ENCODE measurements at regions not wholly inside any gene's neighbourhood (a gene's known extent, or its start where the extent isn't known, plus 50 kb on each side); places are given as distances from the start of the nearest gene placed in this dataset.

DNA sequence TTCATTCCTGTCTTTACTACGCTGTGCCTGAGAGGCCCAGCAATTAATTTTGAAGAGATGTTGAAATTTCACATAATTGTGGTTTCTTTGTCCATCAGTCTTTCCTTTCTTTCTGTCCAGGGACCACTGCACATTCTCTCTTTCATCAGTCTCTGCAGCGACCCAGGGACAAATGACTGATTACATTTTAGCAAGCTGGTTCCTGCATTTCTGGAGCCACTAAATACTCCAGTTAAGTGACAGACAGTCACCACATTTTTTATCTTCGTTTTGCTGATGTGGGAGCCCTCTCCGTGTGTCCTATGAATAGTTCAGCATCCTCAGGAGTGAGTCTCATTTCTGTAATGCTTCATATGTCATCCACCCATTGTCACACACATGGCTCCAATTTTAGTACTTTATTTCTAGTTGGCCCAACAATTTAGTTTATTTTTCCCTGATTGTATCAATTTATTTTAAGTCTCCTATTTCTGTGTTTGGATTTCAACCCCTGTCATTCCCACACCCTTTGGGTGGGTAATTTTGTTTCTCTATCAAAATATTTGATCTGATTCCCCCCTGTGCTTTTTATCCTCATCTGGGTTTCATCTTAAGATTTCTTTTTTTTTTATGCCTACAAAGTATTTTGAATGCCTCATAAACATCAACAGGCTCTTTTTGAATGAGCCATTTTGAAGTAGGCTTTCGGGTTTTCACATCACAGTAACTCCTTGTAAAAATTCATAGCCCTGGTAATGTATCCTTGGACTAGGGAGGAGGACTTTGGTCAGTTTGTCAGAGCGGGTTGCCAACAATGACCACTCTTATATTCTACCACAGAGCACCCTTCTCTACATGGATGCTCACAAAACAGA is 1196.5 kb downstream of the GALC start:
- Histone ChIP-seq H3K9me3 (ENCODE audit: control insufficient read depth in 2 of 2, insufficient read depth in 1 of 2, low read length in 1 of 2) (no peaks in the 10 kb centered on the region), H3K4me3 (ENCODE audit: low read length in 2 of 2) (no peak overlapping the region), H3K27ac (ENCODE audit: low read depth in 1 of 2, low read length in 1 of 2) (no peak overlapping the region), H3K27me3 (ENCODE audit: control insufficient read depth in 2 of 2, insufficient read depth in 1 of 2, low read length in 1 of 2) (no peaks in the 10 kb centered on the region), H3K36me3 (ENCODE audit: control insufficient read depth in 2 of 2, insufficient read depth in 2 of 2, low read length in 1 of 2) (no peaks in the 10 kb centered on the region), H3K4me1 (ENCODE audit: control insufficient read depth in 2 of 2, insufficient read depth in 2 of 2, low read length in 2 of 2) (no peaks in the 10 kb centered on the region)
- WGBS = 75% methylated on average over 6 of the region's 6 CpGs
- no peak for DNase-seq (ENCODE audit: low read depth in 6 of 9, low spot score in 9 of 9)

DNA sequence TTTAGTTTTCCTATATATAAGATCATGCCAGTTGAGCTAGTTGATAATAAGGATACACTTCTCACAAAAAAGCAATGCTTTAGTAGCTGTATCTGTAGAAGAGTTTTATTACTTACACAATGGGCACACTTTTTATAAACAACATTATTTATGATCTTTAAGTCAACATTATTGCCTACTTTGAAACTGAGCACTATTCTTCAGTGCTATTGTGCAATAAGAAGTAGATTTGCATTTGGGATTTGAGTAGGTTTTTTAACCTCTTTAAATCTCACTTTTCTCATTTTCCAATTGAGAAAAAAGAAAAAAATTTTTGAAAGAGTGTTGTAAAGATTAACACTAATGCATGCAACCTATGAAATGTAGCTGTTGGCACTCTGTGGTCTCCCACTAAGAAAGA is 1198.3 kb downstream of the GALC start:
- Histone ChIP-seq H3K36me3 (ENCODE audit: control insufficient read depth in 2 of 2, insufficient read depth in 2 of 2, low read length in 1 of 2) (no peaks in the 10 kb centered on the region), H3K9me3 (ENCODE audit: control insufficient read depth in 2 of 2, insufficient read depth in 1 of 2, low read length in 1 of 2) (no peaks in the 10 kb centered on the region), H3K4me1 (ENCODE audit: control insufficient read depth in 2 of 2, insufficient read depth in 2 of 2, low read length in 2 of 2) (no peaks in the 10 kb centered on the region), H3K4me3 (ENCODE audit: low read length in 2 of 2) (no peak overlapping the region), H3K27ac (ENCODE audit: low read depth in 1 of 2, low read length in 1 of 2) (no peak overlapping the region), H3K27me3 (ENCODE audit: control insufficient read depth in 2 of 2, insufficient read depth in 1 of 2, low read length in 1 of 2) (no peaks in the 10 kb centered on the region)
- no peak for DNase-seq (ENCODE audit: low read depth in 6 of 9, low spot score in 9 of 9)

GRCh38 chr14:86790408-86791364 is 1202.3 kb downstream of the GALC start:
- Histone ChIP-seq H3K9me3 (ENCODE audit: control insufficient read depth in 2 of 2, insufficient read depth in 1 of 2, low read length in 1 of 2) (no peaks in the 10 kb centered on the region), H3K27ac (ENCODE audit: low read depth in 1 of 2, low read length in 1 of 2) (no peak overlapping the region), H3K4me1 (ENCODE audit: control insufficient read depth in 2 of 2, insufficient read depth in 2 of 2, low read length in 2 of 2) (no peaks in the 10 kb centered on the region), H3K4me3 (ENCODE audit: low read length in 2 of 2) (no peak overlapping the region), H3K36me3 (ENCODE audit: control insufficient read depth in 2 of 2, insufficient read depth in 2 of 2, low read length in 1 of 2) (no peaks in the 10 kb centered on the region), H3K27me3 (ENCODE audit: control insufficient read depth in 2 of 2, insufficient read depth in 1 of 2, low read length in 1 of 2) (no peaks in the 10 kb centered on the region)
- no peak for DNase-seq (ENCODE audit: low read depth in 6 of 9, low spot score in 9 of 9)
- WGBS = 87% methylated on average over 5 of the region's 5 CpGs

DNA sequence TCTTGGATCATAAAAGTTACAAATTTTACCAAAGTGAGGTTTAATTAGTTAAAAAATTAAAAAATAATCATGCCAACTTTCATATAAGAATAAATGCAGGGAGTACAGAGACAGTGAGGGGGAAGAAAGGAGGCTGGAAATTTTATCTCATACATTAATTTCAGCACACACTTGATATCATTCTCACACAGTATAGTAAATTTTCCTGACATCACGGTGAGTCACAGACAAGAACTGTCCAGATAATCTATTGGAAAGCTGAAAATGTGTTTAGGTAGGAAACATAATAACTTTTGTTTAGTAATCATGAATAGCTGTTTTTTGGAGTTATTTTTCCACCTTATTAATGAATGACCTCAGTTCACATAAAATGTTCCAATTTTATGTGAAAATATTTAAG is 1204.8 kb downstream of the GALC start:
- WGBS = 95% methylated on average over 1 of the region's 1 CpG
- H3K27ac ChIP-seq (ENCODE audit: low read depth in 1 of 2, low read length in 1 of 2) = no peak overlapping the region
- no peaks in the 10 kb centered on the region for H3K4me1 ChIP-seq (ENCODE audit: control insufficient read depth in 2 of 2, insufficient read depth in 2 of 2, low read length in 2 of 2)
- no peaks in the 10 kb centered on the region for H3K9me3 ChIP-seq (ENCODE audit: control insufficient read depth in 2 of 2, insufficient read depth in 1 of 2, low read length in 1 of 2)
- H3K4me3 ChIP-seq (ENCODE audit: low read length in 2 of 2) = no peak overlapping the region
- no peaks in the 10 kb centered on the region for H3K36me3 ChIP-seq (ENCODE audit: control insufficient read depth in 2 of 2, insufficient read depth in 2 of 2, low read length in 1 of 2)
- no peak for DNase-seq (ENCODE audit: low read depth in 6 of 9, low spot score in 9 of 9)
- H3K27me3 ChIP-seq (ENCODE audit: control insufficient read depth in 2 of 2, insufficient read depth in 1 of 2, low read length in 1 of 2) = no peaks in the 10 kb centered on the region

GRCh38 chr14:86787717-86788116 is 1205.3 kb downstream of the GALC start:
- H3K4me1 ChIP-seq (ENCODE audit: control insufficient read depth in 2 of 2, insufficient read depth in 2 of 2, low read length in 2 of 2) = no peaks in the 10 kb centered on the region
- H3K9me3 ChIP-seq (ENCODE audit: control insufficient read depth in 2 of 2, insufficient read depth in 1 of 2, low read length in 1 of 2) = no peaks in the 10 kb centered on the region
- no peaks in the 10 kb centered on the region for H3K27me3 ChIP-seq (ENCODE audit: control insufficient read depth in 2 of 2, insufficient read depth in 1 of 2, low read length in 1 of 2)
- H3K27ac ChIP-seq (ENCODE audit: low read depth in 1 of 2, low read length in 1 of 2) = no peak overlapping the region
- no peak overlapping the region for H3K4me3 ChIP-seq (ENCODE audit: low read length in 2 of 2)
- H3K36me3 ChIP-seq (ENCODE audit: control insufficient read depth in 2 of 2, insufficient read depth in 2 of 2, low read length in 1 of 2) = no peaks in the 10 kb centered on the region
- no peak for DNase-seq (ENCODE audit: low read depth in 6 of 9, low spot score in 9 of 9)
- WGBS = 89% methylated on average over 3 of the region's 3 CpGs

DNA sequence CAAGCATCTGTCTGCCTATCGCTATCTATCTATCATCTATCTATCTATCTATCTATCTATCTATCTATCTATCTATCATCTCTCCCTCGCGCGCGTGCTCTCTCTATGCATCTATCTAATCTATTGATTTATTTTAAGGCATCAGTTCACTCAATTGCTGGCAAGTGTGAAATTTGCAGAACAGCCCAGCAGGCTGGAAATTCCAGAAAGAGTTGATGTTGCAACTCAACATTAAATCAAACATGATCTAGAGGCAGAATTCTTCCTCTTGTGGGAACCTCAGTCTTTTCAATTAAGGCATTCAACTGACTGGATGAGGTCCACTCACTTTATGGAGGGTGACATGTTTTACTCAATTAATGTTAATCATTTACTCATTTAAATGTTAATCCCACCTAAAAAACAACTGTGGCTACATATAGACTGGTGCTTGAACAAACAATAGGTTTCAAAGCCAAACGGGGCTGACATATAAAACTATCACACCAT is 1210.8 kb downstream of the GALC start:
- no peaks in the 10 kb centered on the region for H3K4me1 ChIP-seq (ENCODE audit: control insufficient read depth in 2 of 2, insufficient read depth in 2 of 2, low read length in 2 of 2)
- H3K27me3 ChIP-seq (ENCODE audit: control insufficient read depth in 2 of 2, insufficient read depth in 1 of 2, low read length in 1 of 2) = no peaks in the 10 kb centered on the region
- H3K9me3 ChIP-seq (ENCODE audit: control insufficient read depth in 2 of 2, insufficient read depth in 1 of 2, low read length in 1 of 2) = no peaks in the 10 kb centered on the region
- no peak overlapping the region for H3K27ac ChIP-seq (ENCODE audit: low read depth in 1 of 2, low read length in 1 of 2)
- no peak overlapping the region for H3K4me3 ChIP-seq (ENCODE audit: low read length in 2 of 2)
- no peaks in the 10 kb centered on the region for H3K36me3 ChIP-seq (ENCODE audit: control insufficient read depth in 2 of 2, insufficient read depth in 2 of 2, low read length in 1 of 2)
- no peak for DNase-seq (ENCODE audit: low read depth in 6 of 9, low spot score in 9 of 9)
- 96% methylated on average over 6 of the region's 6 CpGs for WGBS

- H3K36me3 ChIP-seq (ENCODE audit: control insufficient read depth in 2 of 2, insufficient read depth in 2 of 2, low read length in 1 of 2) = no peaks in the 10 kb centered on the region
- H3K27ac ChIP-seq (ENCODE audit: low read depth in 1 of 2, low read length in 1 of 2) = no peak overlapping the region
- DNase-seq (ENCODE audit: low read depth in 6 of 9, low spot score in 9 of 9) = no peak
- no peaks in the 10 kb centered on the region for H3K27me3 ChIP-seq (ENCODE audit: control insufficient read depth in 2 of 2, insufficient read depth in 1 of 2, low read length in 1 of 2)
- no peak overlapping the region for H3K4me3 ChIP-seq (ENCODE audit: low read length in 2 of 2)
- no peaks in the 10 kb centered on the region for H3K9me3 ChIP-seq (ENCODE audit: control insufficient read depth in 2 of 2, insufficient read depth in 1 of 2, low read length in 1 of 2)
- H3K4me1 ChIP-seq (ENCODE audit: control insufficient read depth in 2 of 2, insufficient read depth in 2 of 2, low read length in 2 of 2) = no peaks in the 10 kb centered on the region
- WGBS = 72% methylated on average over 1 of the region's 1 CpG
Measured at GRCh38 chr14:86780876-86781510, 1212.0 kb downstream of the GALC start.

DNA sequence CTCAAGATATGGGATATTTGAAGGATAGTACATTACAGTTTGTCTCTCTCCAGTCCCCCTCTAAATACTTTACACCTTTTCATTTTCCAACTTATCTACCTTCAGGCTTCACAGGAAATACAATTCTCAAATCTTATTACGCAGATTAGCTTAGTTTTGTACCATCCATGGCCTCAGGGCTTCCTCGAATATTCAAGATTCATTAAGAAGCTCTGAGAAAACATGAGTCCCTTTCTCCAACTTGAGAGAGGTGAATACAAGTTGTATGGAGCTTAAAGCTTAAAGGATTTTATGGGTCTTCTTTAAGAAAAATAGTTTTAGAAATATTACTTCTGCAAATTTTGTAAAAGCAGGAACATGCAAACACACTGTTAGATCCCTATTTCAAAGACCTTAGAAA is 1212.5 kb downstream of the GALC start:
- no peaks in the 10 kb centered on the region for H3K4me1 ChIP-seq (ENCODE audit: control insufficient read depth in 2 of 2, insufficient read depth in 2 of 2, low read length in 2 of 2)
- no peak overlapping the region for H3K4me3 ChIP-seq (ENCODE audit: low read length in 2 of 2)
- H3K36me3 ChIP-seq (ENCODE audit: control insufficient read depth in 2 of 2, insufficient read depth in 2 of 2, low read length in 1 of 2) = no peaks in the 10 kb centered on the region
- DNase-seq (ENCODE audit: low read depth in 6 of 9, low spot score in 9 of 9) = no peak
- no peaks in the 10 kb centered on the region for H3K9me3 ChIP-seq (ENCODE audit: control insufficient read depth in 2 of 2, insufficient read depth in 1 of 2, low read length in 1 of 2)
- 93% methylated on average over 2 of the region's 2 CpGs for WGBS
- no peak overlapping the region for H3K27ac ChIP-seq (ENCODE audit: low read depth in 1 of 2, low read length in 1 of 2)
- H3K27me3 ChIP-seq (ENCODE audit: control insufficient read depth in 2 of 2, insufficient read depth in 1 of 2, low read length in 1 of 2) = no peaks in the 10 kb centered on the region

DNA sequence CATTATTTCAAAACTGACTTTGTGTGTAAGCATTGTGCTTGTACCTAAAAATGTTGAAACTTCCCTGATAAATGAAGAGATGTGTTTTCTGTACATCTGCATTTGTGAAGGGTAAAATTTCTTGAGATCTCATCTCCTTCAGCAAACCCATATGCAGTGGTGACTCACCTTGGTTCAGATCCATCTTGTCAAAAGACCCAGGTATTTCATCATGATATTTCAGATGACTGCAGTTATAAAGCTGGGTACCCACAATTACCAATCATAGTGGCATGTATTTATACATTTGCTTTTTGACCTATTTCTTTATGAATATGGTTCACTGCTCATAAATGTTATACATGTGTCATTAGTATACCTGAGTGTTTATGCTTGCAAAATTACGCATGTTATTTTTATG is 1213.6 kb downstream of the GALC start:
- Histone ChIP-seq H3K27me3 (ENCODE audit: control insufficient read depth in 2 of 2, insufficient read depth in 1 of 2, low read length in 1 of 2) (no peaks in the 10 kb centered on the region), H3K36me3 (ENCODE audit: control insufficient read depth in 2 of 2, insufficient read depth in 2 of 2, low read length in 1 of 2) (no peaks in the 10 kb centered on the region), H3K27ac (ENCODE audit: low read depth in 1 of 2, low read length in 1 of 2) (no peak overlapping the region), H3K4me3 (ENCODE audit: low read length in 2 of 2) (no peak overlapping the region), H3K9me3 (ENCODE audit: control insufficient read depth in 2 of 2, insufficient read depth in 1 of 2, low read length in 1 of 2) (no peaks in the 10 kb centered on the region), H3K4me1 (ENCODE audit: control insufficient read depth in 2 of 2, insufficient read depth in 2 of 2, low read length in 2 of 2) (no peaks in the 10 kb centered on the region)
- WGBS = 96% methylated on average over 1 of the region's 1 CpG
- DNase-seq (ENCODE audit: low read depth in 6 of 9, low spot score in 9 of 9) = no peak

Data from thymus (tissue), 11 donors.